NCI-H2081 (cell line): ENCODE measurements at regions not wholly inside any gene's neighbourhood (a gene's known extent, or its start where the extent isn't known, plus 50 kb on each side); places are given as distances from the start of the nearest gene placed in this dataset.
A peak's percentile ranks its signal among the peaks of the same experiment; 100 is the strongest.
"Not testable (repeated sequence)": the region's sequence is repeated elsewhere in the genome, so short reads cannot be mapped to it uniquely, and the experiment has no call there.

Experiments
- DNase-seq, 2 experiments: peaks; one replicate each; lab custom pipeline; 2025; lab: John Stamatoyannopoulos, UW

- DNase-seq: no peak
Observed at GRCh38 chr4:89496851-89497250, 189.3 kb upstream of the GPRIN3 start.

GRCh38 chr4:89493367-89493766 lies 185.8 kb upstream of the GPRIN3 start:
- DNase-seq: no peak

- DNase-seq: no peak
Observed at GRCh38 chr4:89492581-89493071, 185.0 kb upstream of the GPRIN3 start.

GRCh38 chr4:89491761-89492160 lies 184.2 kb upstream of the GPRIN3 start:
- no peak for DNase-seq

- DNase-seq: not testable (repeated sequence)
Observed at GRCh38 chr4:89489921-89490431, 182.4 kb upstream of the GPRIN3 start.

GRCh38 chr4:89489338-89489771 lies 181.8 kb upstream of the GPRIN3 start:
- DNase-seq: no peak

GRCh38 chr4:89488736-89489135 lies 181.1 kb upstream of the GPRIN3 start:
- no peak for DNase-seq

GRCh38 chr4:89486673-89487072 lies 179.1 kb upstream of the GPRIN3 start:
- DNase-seq: no peak

GRCh38 chr4:89486042-89486441 lies 178.4 kb upstream of the GPRIN3 start:
- DNase-seq: peak in 1 of 2 experiments; percentile 6

- DNase-seq: no peak
Observed at GRCh38 chr4:89483833-89484232, 176.2 kb upstream of the GPRIN3 start.

GRCh38 chr4:89482926-89483595 lies 175.5 kb upstream of the GPRIN3 start:
- no peak for DNase-seq

- DNase-seq: peak; percentile 11 to 71
Observed at GRCh38 chr4:89482251-89482650, 174.7 kb upstream of the GPRIN3 start.

- DNase-seq: no peak
Observed at GRCh38 chr4:89469930-89470375, 162.4 kb upstream of the GPRIN3 start.

- no peak for DNase-seq
Observed at GRCh38 chr4:89469516-89469915, 161.9 kb upstream of the GPRIN3 start.

- DNase-seq: no peak
Observed at GRCh38 chr4:89468602-89469001, 161.0 kb upstream of the GPRIN3 start.

- DNase-seq: no peak
Observed at GRCh38 chr4:89463341-89463740, 155.7 kb upstream of the GPRIN3 start.

- no peak for DNase-seq
Observed at GRCh38 chr4:89447543-89447942, 139.9 kb upstream of the GPRIN3 start.

GRCh38 chr4:89446193-89446592 lies 138.6 kb upstream of the GPRIN3 start:
- no peak for DNase-seq

- DNase-seq: no peak
Observed at GRCh38 chr4:89439533-89439932, 131.9 kb upstream of the GPRIN3 start.

GRCh38 chr4:89438102-89438831 lies 130.7 kb upstream of the GPRIN3 start:
- DNase-seq: peak in 1 of 2 experiments; percentile 7

- DNase-seq: peak in 1 of 2 experiments; percentile 60
Observed at GRCh38 chr4:89434364-89434988, 126.9 kb upstream of the GPRIN3 start.

- DNase-seq: peak; percentile 16 to 45
Observed at GRCh38 chr4:89427782-89428181, 120.2 kb upstream of the GPRIN3 start.

GRCh38 chr4:89425023-89425422 lies 117.4 kb upstream of the GPRIN3 start:
- DNase-seq: no peak
